GM21360 (cell line): ENCODE measurements at regions not wholly inside any gene's neighbourhood (a gene's known extent, or its start where the extent isn't known, plus 50 kb on each side); places are given as distances from the start of the nearest gene placed in this dataset.
"Not testable (repeated sequence)": the region's sequence is repeated elsewhere in the genome, so short reads cannot be mapped to it uniquely, and the experiment has no call there.

Experiments used
- ATAC-seq: cut with Tn5 transposase; IDR thresholded peaks from one replicate; pipeline ENCODE4 v1.9.1; 2021; ENCODE audit warnings: mild to moderate bottlenecking, moderate library complexity; ENCODE audit not compliant: unreplicated experiment

DNA sequence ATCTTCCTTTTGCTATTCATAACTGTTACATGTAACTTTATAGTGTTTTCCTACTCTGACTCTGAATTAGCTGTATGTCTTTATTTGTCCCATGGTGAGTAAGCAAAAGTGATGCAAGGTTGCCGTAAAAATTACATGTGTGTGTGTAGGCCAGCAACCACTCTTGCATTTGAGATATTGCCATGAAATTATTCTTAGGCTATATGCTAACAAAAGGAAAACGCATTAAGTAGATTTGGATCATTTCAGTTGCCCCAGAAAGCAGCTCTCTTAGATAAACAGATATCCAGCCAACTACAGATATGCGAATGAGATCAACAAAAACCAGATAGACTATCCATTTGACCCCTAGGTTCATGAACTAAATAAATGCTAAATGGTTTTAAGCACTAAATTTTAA lies 73.6 kb downstream of the CYLC2 start:
- no peak for ATAC-seq

GRCh38 chr9:103078581-103078980 lies 83.4 kb downstream of the CYLC2 start:
- ATAC-seq, result no peak

DNA sequence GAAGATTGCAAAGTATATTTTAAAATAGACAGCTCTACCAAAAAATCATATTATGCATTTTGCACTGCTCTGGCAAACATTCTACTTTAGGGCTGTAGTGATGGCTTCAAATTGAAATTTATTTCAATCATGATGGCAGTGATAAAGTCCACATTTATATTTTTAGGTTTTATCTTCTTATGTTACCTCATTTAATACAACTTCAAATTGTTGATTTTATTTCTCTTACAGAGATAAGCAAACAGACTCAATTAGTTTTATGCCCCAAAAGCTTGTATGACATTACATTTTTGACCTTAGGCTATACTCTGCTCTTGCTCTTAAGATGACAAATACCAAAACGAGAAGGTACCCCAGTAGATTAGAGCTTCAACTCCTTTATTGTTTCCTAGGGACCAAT lies 87.4 kb downstream of the CYLC2 start:
- no peak for ATAC-seq

GRCh38 chr9:103089357-103089756 lies 94.2 kb downstream of the CYLC2 start:
- no peak for ATAC-seq

- no peak for ATAC-seq
Measured at GRCh38 chr9:103104101-103104500, 109.0 kb downstream of the CYLC2 start.

DNA sequence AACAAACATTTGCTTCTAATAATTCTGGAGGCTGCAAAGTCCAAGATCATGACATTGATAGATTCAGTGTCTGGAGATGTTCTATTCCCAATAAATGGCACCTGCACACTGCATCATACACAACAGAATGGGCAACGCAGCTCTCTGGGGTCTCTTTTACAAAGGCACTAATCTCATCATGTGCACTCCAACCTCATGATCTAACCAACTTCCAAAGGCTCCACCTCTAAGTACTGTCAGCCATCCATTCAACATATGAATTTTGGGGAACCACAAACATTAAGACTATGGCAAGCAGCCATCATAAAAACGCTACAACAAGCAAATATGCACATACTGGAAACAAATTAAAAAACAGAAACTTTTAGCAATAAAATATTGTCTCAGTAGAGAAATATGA lies 121.1 kb downstream of the CYLC2 start:
- no peak for ATAC-seq

GRCh38 chr9:103126494-103126893 lies 131.4 kb downstream of the CYLC2 start:
- no peak for ATAC-seq

DNA sequence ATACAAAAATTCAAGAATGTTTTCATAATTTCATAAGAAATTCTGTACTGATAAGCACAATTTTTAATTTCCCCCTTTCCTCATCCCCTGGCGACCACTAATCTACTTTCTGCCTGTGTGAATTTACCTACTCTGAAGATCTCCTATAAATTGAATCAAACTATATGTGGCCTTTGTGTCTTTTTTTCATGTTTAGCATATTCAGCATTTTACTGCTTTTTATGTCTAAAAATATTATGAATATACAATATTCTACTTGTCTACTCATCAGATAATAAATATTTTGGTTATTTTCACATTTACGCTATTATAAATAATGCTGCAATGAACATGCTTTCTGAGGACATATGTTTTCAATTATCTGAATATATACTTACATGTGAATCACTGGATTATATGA lies 144.8 kb downstream of the CYLC2 start:
- no peak for ATAC-seq

- no peak for ATAC-seq
Measured at GRCh38 chr9:103152473-103152872, 157.3 kb downstream of the CYLC2 start.

GRCh38 chr9:103167530-103167929 lies 172.4 kb downstream of the CYLC2 start:
- no peak for ATAC-seq

GRCh38 chr9:103168254-103168653 lies 173.1 kb downstream of the CYLC2 start:
- no peak for ATAC-seq

DNA sequence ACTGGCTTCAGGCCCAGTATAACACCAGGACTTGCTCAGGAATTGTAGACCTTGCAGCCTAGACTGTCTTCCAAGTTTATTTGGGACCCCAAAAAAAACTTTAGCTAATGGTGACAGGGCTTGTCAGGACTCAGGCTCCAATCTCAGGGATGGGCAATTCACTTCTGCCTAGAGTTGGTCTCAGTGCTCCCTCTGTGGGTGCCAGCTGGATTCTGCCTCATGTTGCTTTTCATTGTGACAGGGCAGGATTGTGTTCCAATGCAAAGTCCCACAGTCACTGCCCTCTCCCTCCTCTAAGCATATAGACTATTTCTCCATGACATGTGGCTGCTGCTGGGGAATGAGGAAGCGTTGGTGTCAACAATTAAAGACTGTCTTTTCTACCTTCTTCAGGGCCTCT lies 174.7 kb downstream of the CYLC2 start:
- no peak for ATAC-seq

DNA sequence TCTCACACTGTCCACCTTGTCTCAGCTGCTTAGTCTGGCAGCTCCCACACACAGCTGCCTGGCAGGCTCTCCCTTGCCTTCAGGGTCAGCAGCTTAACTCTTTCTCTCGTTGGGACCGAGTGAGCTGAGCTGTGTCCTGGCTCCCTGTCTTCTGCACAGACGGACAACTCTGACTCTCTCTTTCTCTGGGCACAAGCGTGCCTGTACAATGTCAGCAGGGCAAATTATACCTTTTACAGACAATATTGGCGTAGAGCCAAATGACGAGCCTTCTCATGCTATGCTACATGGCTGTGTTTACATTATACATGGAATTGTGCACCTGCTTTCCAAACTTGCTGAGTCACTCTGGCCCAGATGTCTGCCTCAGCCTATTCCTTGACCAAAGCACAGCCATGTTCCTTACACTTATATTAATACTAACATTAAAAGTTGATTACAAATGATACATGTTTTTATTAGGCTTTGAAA lies 188.6 kb downstream of the CYLC2 start:
- ATAC-seq, result no peak

DNA sequence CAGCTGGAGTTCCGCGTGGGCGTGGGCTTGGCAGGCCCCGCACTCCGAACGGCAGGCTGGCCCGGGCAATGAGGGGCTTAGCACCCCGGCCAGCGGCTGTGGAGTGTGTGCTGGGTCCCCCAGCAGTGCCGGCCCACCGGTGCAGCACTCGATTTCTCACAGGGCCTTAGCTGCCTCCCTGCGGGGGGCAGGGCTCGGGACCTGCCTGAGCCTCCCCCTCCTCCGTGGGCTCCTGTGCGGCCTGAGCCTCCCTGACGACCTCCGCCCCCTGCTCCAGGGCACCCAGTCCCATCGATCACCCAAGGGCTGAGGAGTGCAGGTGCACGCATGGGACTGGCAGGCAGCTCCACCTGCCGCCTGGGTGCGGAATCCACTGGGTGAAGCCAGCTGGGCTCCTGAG lies 191.8 kb downstream of the CYLC2 start:
- ATAC-seq, result no peak

DNA sequence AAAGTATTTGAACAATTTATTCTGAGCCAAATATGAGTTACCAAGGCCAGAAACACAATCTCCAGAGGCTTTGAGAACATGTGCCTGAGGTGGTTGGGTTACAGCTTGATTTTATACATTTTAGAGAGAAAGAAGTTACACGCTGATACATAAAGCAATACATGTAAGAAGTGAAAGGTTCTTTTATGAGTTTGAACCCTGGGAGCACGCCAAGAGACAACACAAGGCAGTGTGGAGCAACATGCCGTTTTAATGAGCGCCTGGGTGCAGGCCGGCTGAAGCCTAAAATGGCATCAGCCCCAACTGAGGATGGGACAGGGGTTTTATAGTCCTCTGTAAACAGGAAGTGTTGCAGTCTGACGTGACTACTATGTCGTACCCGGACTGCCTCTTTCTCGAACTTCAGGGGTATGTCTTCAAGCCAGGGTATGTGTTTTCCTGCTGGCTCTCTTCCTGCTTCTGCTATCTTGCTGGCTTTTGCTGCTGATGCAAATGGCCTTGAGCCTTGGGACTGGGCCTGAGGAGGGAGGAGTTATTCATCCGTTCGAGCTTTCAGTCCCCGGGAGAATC lies 193.7 kb downstream of the CYLC2 start:
- no peak for ATAC-seq

DNA sequence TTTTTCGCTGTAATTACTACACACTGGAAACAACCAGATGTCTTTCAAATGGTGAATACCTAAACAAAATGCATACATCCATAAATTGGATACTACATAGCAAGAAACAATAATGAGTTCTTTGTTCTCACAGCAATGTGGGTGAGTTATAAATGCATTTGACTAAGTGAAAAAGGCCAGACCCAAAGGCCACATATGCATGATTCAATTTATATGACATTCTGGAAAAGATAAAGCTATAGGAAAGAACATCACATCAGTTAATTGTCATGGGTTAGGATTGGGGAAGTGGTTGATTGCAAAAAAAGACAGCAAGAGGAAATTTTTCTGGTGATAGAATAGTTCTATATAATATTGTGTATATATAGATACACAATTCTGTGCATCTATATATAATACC lies 198.9 kb downstream of the CYLC2 start:
- no peak for ATAC-seq

GRCh38 chr9:103203172-103203571 lies 208.0 kb downstream of the CYLC2 start:
- no peak for ATAC-seq

GRCh38 chr9:103205881-103206585 lies 210.9 kb downstream of the CYLC2 start:
- not testable (repeated sequence) for ATAC-seq

DNA sequence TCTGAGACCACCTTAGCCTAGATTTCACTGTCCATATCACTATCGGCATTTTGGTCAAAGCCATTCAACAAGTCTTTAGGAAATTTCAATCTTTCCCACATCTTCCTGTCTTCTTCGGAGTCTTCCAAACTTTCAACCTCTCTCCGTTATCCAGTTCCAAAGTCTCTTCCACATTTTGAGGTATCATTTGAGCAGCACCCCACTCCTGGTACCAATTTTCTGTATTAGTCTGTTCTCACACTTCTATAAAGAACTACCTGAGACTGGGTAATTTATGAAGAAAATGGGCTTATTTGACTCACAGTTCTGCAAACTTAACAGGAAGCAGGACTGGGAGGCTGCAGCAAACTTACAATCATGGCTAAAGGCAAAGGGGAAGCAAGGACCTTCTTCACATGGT lies 215.5 kb downstream of the CYLC2 start:
- no peak for ATAC-seq

GRCh38 chr9:103215197-103215596 lies 220.1 kb downstream of the CYLC2 start:
- no peak for ATAC-seq

DNA sequence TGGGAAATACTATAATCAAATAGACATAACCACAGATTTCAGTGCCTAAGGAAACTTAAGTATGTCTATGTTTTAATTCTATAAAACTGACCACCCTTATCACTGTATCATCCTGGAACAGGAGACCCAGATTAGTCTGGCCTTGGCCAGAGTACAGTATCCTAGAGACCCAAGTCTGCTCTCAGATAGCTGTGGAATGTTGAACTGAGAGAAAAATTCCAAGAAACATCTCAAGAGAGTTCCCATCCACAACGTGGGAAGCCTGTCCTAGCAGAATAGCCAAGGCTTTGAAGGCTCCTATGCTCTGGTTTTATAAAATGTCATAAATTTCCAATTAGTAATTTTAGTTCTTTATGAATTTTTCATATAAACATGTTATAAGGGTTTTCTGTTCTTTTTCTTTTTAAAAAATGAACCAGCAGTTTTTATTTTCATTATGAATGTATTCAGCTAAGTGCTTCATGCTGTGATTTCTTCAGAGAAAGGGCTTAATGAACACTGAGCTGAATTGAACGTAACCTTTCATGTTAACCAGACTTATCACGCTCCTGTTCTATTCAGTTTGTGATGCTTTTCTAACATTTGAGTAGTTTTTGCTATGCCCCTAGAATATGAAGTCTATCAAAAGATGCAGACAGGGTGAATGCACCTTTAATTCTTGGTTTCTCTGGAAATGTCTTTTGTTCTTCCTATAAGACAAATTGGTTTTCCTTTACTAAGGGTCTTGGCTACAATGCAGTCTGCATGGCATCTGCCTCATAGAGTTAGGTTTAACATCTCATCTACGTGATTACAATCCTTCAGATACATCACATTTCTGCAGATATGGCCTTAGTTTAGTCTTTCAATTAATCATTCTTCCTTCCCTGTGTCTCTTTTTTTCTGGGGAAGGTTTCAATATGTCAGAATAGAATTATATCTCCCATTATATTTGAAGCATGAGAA lies 230.8 kb downstream of the CYLC2 start:
- ATAC-seq, result no peak

- no peak for ATAC-seq
Measured at GRCh38 chr9:103226647-103227013, 231.5 kb downstream of the CYLC2 start.
